ENCODE measurements at regions not wholly inside any gene's neighbourhood (a gene's known extent, or its start where the extent isn't known, plus 50 kb on each side); places are given as distances from the start of the nearest gene placed in this dataset.

DNA sequence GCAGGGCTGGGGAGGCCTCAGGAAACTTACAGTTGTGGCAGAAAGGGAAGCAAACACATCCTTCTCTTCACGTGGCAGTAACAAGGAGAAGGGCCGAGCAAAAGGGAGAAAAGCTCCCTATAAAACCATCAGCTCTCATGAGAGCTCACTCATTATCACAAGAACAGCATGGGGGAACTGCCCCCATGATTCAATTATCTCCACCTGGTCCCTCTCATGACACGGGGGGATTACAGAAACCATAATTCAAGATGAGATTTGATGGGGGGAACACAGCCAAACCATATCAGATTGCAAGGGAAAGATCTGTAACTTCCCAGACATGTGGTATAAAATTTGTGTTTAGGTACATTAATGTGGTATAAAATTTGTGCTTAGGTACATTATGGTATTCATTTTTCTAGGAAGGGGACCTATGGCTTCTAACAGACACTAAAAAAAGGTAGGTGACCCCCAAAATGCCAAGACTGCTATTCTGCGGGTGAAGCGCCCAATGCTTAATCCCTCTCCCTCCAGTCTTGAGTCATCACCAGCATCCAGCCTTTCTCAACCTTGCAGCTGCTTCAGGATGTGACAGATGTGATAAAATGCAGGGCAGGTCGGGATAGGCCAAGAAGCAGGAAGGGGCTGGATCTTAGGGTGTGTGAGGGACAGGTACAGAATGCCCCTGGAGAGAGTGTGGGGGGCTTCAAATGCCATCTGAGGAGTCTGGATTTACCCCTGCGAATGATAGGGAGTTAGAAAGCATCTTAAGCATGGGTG, 57.7 kb upstream of the AMPD3 start:
- TF ChIP-seq EZH2 (IDR thresholded peaks at IDR 0.05; ENCODE audit: borderline replicate concordance, low read length) = no peak
- TF ChIP-seq, protein P1, sequence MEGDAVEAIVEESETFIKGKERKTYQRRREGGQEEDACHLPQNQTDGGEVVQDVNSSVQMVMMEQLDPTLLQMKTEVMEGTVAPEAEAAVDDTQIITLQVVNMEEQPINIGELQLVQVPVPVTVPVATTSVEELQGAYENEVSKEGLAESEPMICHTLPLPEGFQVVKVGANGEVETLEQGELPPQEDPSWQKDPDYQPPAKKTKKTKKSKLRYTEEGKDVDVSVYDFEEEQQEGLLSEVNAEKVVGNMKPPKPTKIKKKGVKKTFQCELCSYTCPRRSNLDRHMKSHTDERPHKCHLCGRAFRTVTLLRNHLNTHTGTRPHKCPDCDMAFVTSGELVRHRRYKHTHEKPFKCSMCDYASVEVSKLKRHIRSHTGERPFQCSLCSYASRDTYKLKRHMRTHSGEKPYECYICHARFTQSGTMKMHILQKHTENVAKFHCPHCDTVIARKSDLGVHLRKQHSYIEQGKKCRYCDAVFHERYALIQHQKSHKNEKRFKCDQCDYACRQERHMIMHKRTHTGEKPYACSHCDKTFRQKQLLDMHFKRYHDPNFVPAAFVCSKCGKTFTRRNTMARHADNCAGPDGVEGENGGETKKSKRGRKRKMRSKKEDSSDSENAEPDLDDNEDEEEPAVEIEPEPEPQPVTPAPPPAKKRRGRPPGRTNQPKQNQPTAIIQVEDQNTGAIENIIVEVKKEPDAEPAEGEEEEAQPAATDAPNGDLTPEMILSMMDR (IDR thresholded peaks at IDR 0.05; ENCODE audit: low read length) = no peak

All from OCI-LY1 (cell line).